ENCODE measurements at regions not wholly inside any gene's neighbourhood (a gene's known extent, or its start where the extent isn't known, plus 50 kb on each side); places are given as distances from the start of the nearest gene placed in this dataset.

DNA sequence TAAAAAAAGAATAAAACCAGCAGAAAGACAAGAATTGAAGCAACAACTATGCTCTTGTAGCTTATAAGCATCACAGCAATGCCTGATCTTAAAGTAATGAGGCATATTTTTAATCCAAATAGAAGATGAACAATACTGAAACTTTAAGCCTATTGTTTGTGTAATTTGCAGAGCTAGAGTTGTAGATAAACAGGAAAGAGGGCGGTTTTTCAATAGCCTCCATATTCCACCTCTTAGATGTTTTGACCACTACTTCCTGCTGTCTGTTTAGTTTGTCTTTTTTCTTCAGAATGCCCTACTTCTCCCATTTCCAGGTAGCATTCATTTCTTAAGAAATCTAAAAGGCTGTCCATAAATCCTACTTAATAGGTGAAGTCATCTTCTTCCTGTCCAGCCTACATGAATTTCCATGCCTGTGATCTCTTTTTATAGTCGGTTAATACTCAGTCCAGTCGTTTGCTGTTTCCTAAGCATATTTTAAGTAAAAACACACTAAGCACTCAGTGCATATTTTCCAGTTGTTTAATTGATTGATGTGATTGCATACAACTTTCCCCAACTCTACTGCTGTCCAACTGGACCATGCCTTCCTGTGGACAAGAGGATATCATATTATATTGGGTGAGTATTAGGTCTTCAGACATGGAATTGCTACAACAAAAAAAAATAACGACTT is 308.1 kb downstream of the TFEC start (continued):
- TF ChIP-seq SIRT6 (IDR thresholded peaks at IDR 0.05; ENCODE audit: low read length), result no peak
- TF ChIP-seq RXRA (IDR thresholded peaks at IDR 0.05; ENCODE audit: insufficient read depth, low read depth, low read length), result no peak
- no peak for TF ChIP-seq JUN (IDR thresholded peaks at IDR 0.05; ENCODE audit: low read depth, low read length)
